ENCODE measurements at regions not wholly inside any gene's neighbourhood (a gene's known extent, or its start where the extent isn't known, plus 50 kb on each side); places are given as distances from the start of the nearest gene placed in this dataset.

- H3K4me1 ChIP-seq (ENCODE audit: control insufficient read depth in 1 of 2, insufficient read depth in 2 of 2, low read length in 2 of 2): no peaks in the 10 kb centered on the region
- no peak overlapping the region for H3K27ac ChIP-seq (ENCODE audit: low read depth, low read length)
- H3K9me3 ChIP-seq (ENCODE audit: control insufficient read depth in 1 of 2, low read length in 2 of 2): no peaks in the 10 kb centered on the region
- no peak overlapping the region for H3K4me3 ChIP-seq (ENCODE audit: low read depth in 1 of 2, low read length in 2 of 2)
- H3K9ac ChIP-seq (ENCODE audit: low read depth in 1 of 2, low read length in 2 of 2): no peak overlapping the region
- no peaks in the 10 kb centered on the region for H3K27me3 ChIP-seq (ENCODE audit: control insufficient read depth in 1 of 2, insufficient read depth in 2 of 2, low read length in 2 of 2)
- H3K36me3 ChIP-seq (ENCODE audit: control insufficient read depth in 1 of 2, insufficient read depth in 2 of 2, low read length in 2 of 2): no peaks in the 10 kb centered on the region
Observed at GRCh38 chr1:55617288-55617982, 402.3 kb upstream of the USP24 start.

GRCh38 chr1:55612988-55613387 lies 397.8 kb upstream of the USP24 start:
- Histone ChIP-seq H3K36me3 (ENCODE audit: control insufficient read depth in 1 of 2, insufficient read depth in 2 of 2, low read length in 2 of 2) (no peaks in the 10 kb centered on the region), H3K27me3 (ENCODE audit: control insufficient read depth in 1 of 2, insufficient read depth in 2 of 2, low read length in 2 of 2) (no peaks in the 10 kb centered on the region), H3K9ac (ENCODE audit: low read depth in 1 of 2, low read length in 2 of 2) (no peak overlapping the region)

GRCh38 chr1:55611123-55611522 lies 396.0 kb upstream of the USP24 start:
- peaks cover 0 to 6% of the 10 kb centered on the region in 2 donors for H3K9me3 ChIP-seq (ENCODE audit: control insufficient read depth in 1 of 2, low read length in 2 of 2)
- H3K27me3 ChIP-seq (ENCODE audit: control insufficient read depth in 1 of 2, insufficient read depth in 2 of 2, low read length in 2 of 2): no peaks in the 10 kb centered on the region
- no peak overlapping the region for H3K9ac ChIP-seq (ENCODE audit: low read depth in 1 of 2, low read length in 2 of 2)
- no peaks in the 10 kb centered on the region for H3K36me3 ChIP-seq (ENCODE audit: control insufficient read depth in 1 of 2, insufficient read depth in 2 of 2, low read length in 2 of 2)
- no peak overlapping the region for H3K4me3 ChIP-seq (ENCODE audit: low read depth in 1 of 2, low read length in 2 of 2)
- no peaks in the 10 kb centered on the region for H3K4me1 ChIP-seq (ENCODE audit: control insufficient read depth in 1 of 2, insufficient read depth in 2 of 2, low read length in 2 of 2)
- no peak overlapping the region for H3K27ac ChIP-seq (ENCODE audit: low read depth, low read length)

More at GRCh38 chr1:55612988-55613387, 397.8 kb upstream of the USP24 start:
- no peak overlapping the region for H3K27ac ChIP-seq (ENCODE audit: low read depth, low read length)
- peaks cover 0 to 4% of the 10 kb centered on the region in 2 donors for H3K9me3 ChIP-seq (ENCODE audit: control insufficient read depth in 1 of 2, low read length in 2 of 2)
- H3K4me1 ChIP-seq (ENCODE audit: control insufficient read depth in 1 of 2, insufficient read depth in 2 of 2, low read length in 2 of 2): no peaks in the 10 kb centered on the region
- no peak overlapping the region for H3K4me3 ChIP-seq (ENCODE audit: low read depth in 1 of 2, low read length in 2 of 2)

- Histone ChIP-seq H3K27me3 (ENCODE audit: control insufficient read depth in 1 of 2, insufficient read depth in 2 of 2, low read length in 2 of 2) (no peaks in the 10 kb centered on the region), H3K4me3 (ENCODE audit: low read depth in 1 of 2, low read length in 2 of 2) (no peak overlapping the region), H3K9me3 (ENCODE audit: control insufficient read depth in 1 of 2, low read length in 2 of 2) (peaks cover 0 to 6% of the 10 kb centered on the region in 2 donors), H3K36me3 (ENCODE audit: control insufficient read depth in 1 of 2, insufficient read depth in 2 of 2, low read length in 2 of 2) (no peaks in the 10 kb centered on the region), H3K9ac (ENCODE audit: low read depth in 1 of 2, low read length in 2 of 2) (no peak overlapping the region), H3K27ac (ENCODE audit: low read depth, low read length) (no peak overlapping the region), H3K4me1 (ENCODE audit: control insufficient read depth in 1 of 2, insufficient read depth in 2 of 2, low read length in 2 of 2) (no peaks in the 10 kb centered on the region)
Observed at GRCh38 chr1:55610203-55610602, 395.0 kb upstream of the USP24 start.

- Histone ChIP-seq H3K27me3 (ENCODE audit: control insufficient read depth in 1 of 2, insufficient read depth in 2 of 2, low read length in 2 of 2) (no peaks in the 10 kb centered on the region), H3K27ac (ENCODE audit: low read depth, low read length) (no peak overlapping the region), H3K9ac (ENCODE audit: low read depth in 1 of 2, low read length in 2 of 2) (no peak overlapping the region), H3K9me3 (ENCODE audit: control insufficient read depth in 1 of 2, low read length in 2 of 2) (peaks cover 0 to 6% of the 10 kb centered on the region in 2 donors), H3K4me1 (ENCODE audit: control insufficient read depth in 1 of 2, insufficient read depth in 2 of 2, low read length in 2 of 2) (no peaks in the 10 kb centered on the region), H3K36me3 (ENCODE audit: control insufficient read depth in 1 of 2, insufficient read depth in 2 of 2, low read length in 2 of 2) (no peaks in the 10 kb centered on the region), H3K4me3 (ENCODE audit: low read depth in 1 of 2, low read length in 2 of 2) (no peak overlapping the region)
Observed at GRCh38 chr1:55609630-55610029, 394.5 kb upstream of the USP24 start.

GRCh38 chr1:55605155-55605554 lies 390.0 kb upstream of the USP24 start:
- Histone ChIP-seq H3K27me3 (ENCODE audit: control insufficient read depth in 1 of 2, insufficient read depth in 2 of 2, low read length in 2 of 2) (no peaks in the 10 kb centered on the region), H3K9ac (ENCODE audit: low read depth in 1 of 2, low read length in 2 of 2) (no peak overlapping the region), H3K9me3 (ENCODE audit: control insufficient read depth in 1 of 2, low read length in 2 of 2) (peaks cover 0 to 6% of the 10 kb centered on the region in 2 donors), H3K4me3 (ENCODE audit: low read depth in 1 of 2, low read length in 2 of 2) (no peak overlapping the region), H3K4me1 (ENCODE audit: control insufficient read depth in 1 of 2, insufficient read depth in 2 of 2, low read length in 2 of 2) (no peaks in the 10 kb centered on the region), H3K27ac (ENCODE audit: low read depth, low read length) (no peak overlapping the region), H3K36me3 (ENCODE audit: control insufficient read depth in 1 of 2, insufficient read depth in 2 of 2, low read length in 2 of 2) (no peaks in the 10 kb centered on the region)

- H3K36me3 ChIP-seq (ENCODE audit: control insufficient read depth in 1 of 2, insufficient read depth in 2 of 2, low read length in 2 of 2): no peaks in the 10 kb centered on the region
- no peaks in the 10 kb centered on the region for H3K4me1 ChIP-seq (ENCODE audit: control insufficient read depth in 1 of 2, insufficient read depth in 2 of 2, low read length in 2 of 2)
- H3K9me3 ChIP-seq (ENCODE audit: control insufficient read depth in 1 of 2, low read length in 2 of 2): peaks cover 0 to 6% of the 10 kb centered on the region in 2 donors
- H3K27me3 ChIP-seq (ENCODE audit: control insufficient read depth in 1 of 2, insufficient read depth in 2 of 2, low read length in 2 of 2): no peaks in the 10 kb centered on the region
- H3K27ac ChIP-seq (ENCODE audit: low read depth, low read length): no peak overlapping the region
- H3K9ac ChIP-seq (ENCODE audit: low read depth in 1 of 2, low read length in 2 of 2): no peak overlapping the region
- no peak overlapping the region for H3K4me3 ChIP-seq (ENCODE audit: low read depth in 1 of 2, low read length in 2 of 2)
Observed at GRCh38 chr1:55604749-55605148, 389.6 kb upstream of the USP24 start.

- Histone ChIP-seq H3K4me1 (ENCODE audit: control insufficient read depth in 1 of 2, insufficient read depth in 2 of 2, low read length in 2 of 2) (no peaks in the 10 kb centered on the region), H3K9ac (ENCODE audit: low read depth in 1 of 2, low read length in 2 of 2) (no peak overlapping the region), H3K27me3 (ENCODE audit: control insufficient read depth in 1 of 2, insufficient read depth in 2 of 2, low read length in 2 of 2) (no peaks in the 10 kb centered on the region), H3K36me3 (ENCODE audit: control insufficient read depth in 1 of 2, insufficient read depth in 2 of 2, low read length in 2 of 2) (no peaks in the 10 kb centered on the region), H3K27ac (ENCODE audit: low read depth, low read length) (no peak overlapping the region), H3K4me3 (ENCODE audit: low read depth in 1 of 2, low read length in 2 of 2) (no peak overlapping the region), H3K9me3 (ENCODE audit: control insufficient read depth in 1 of 2, low read length in 2 of 2) (peaks cover 0 to 6% of the 10 kb centered on the region in 2 donors)
Observed at GRCh38 chr1:55604179-55604578, 389.0 kb upstream of the USP24 start.

- no peak overlapping the region for H3K27ac ChIP-seq (ENCODE audit: low read depth, low read length)
- H3K4me3 ChIP-seq (ENCODE audit: low read depth in 1 of 2, low read length in 2 of 2): no peak overlapping the region
- H3K9me3 ChIP-seq (ENCODE audit: control insufficient read depth in 1 of 2, low read length in 2 of 2): no peaks in the 10 kb centered on the region
- H3K4me1 ChIP-seq (ENCODE audit: control insufficient read depth in 1 of 2, insufficient read depth in 2 of 2, low read length in 2 of 2): no peaks in the 10 kb centered on the region
- H3K36me3 ChIP-seq (ENCODE audit: control insufficient read depth in 1 of 2, insufficient read depth in 2 of 2, low read length in 2 of 2): no peaks in the 10 kb centered on the region
- no peaks in the 10 kb centered on the region for H3K27me3 ChIP-seq (ENCODE audit: control insufficient read depth in 1 of 2, insufficient read depth in 2 of 2, low read length in 2 of 2)
- no peak overlapping the region for H3K9ac ChIP-seq (ENCODE audit: low read depth in 1 of 2, low read length in 2 of 2)
Observed at GRCh38 chr1:55600242-55600641, 385.1 kb upstream of the USP24 start.

- H3K9ac ChIP-seq (ENCODE audit: low read depth in 1 of 2, low read length in 2 of 2): no peak overlapping the region
- no peaks in the 10 kb centered on the region for H3K4me1 ChIP-seq (ENCODE audit: control insufficient read depth in 1 of 2, insufficient read depth in 2 of 2, low read length in 2 of 2)
- H3K4me3 ChIP-seq (ENCODE audit: low read depth in 1 of 2, low read length in 2 of 2): no peak overlapping the region
- H3K9me3 ChIP-seq (ENCODE audit: control insufficient read depth in 1 of 2, low read length in 2 of 2): no peaks in the 10 kb centered on the region
- H3K27me3 ChIP-seq (ENCODE audit: control insufficient read depth in 1 of 2, insufficient read depth in 2 of 2, low read length in 2 of 2): no peaks in the 10 kb centered on the region
- H3K36me3 ChIP-seq (ENCODE audit: control insufficient read depth in 1 of 2, insufficient read depth in 2 of 2, low read length in 2 of 2): no peaks in the 10 kb centered on the region
- H3K27ac ChIP-seq (ENCODE audit: low read depth, low read length): no peak overlapping the region
Observed at GRCh38 chr1:55597910-55598309, 382.7 kb upstream of the USP24 start.
